Panc1 (cell line): ENCODE measurements at regions not wholly inside any gene's neighbourhood (a gene's known extent, or its start where the extent isn't known, plus 50 kb on each side); places are given as distances from the start of the nearest gene placed in this dataset.

Source experiments
- ATAC-seq: fragments of 200-7000 bp; cut with Tn5 transposase; 2 replicates; pipeline ENCODE4 v1.9.1; 2020; ENCODE audit warnings: mild to moderate bottlenecking, moderate library complexity
- BruUV-seq: library from RNA; stranded (reverse); fragments of 400-500 nt; replicated peaks from 2 replicates; lab custom pipeline; 2021; lab: Mats Ljungman, UMichigan
- CTCF ChIA-PET: fragments of 300-600 bp; sonication (Branson Sonifier 250); formaldehyde crosslinking; loops from one replicate; lab custom pipeline; 2022; ENCODE audit warnings: antibody characterized with exemption; lab: Charles Lee
- POLR2A ChIA-PET: fragments of 300-600 bp; sonication (Branson Sonifier 250); formaldehyde crosslinking; loops from one replicate; lab custom pipeline; 2022; ENCODE audit warnings: antibody characterized with exemption; lab: Charles Lee
- DNase-seq: peaks from one replicate; pipeline ENCODE4 v3.0.0-alpha.2; 2010; ENCODE audit warnings: low read depth, low spot score
- H3K27ac ChIP-seq: 2 replicates; pipeline ENCODE4 v1.5.1; 2011; ENCODE audit warnings: mild to moderate bottlenecking, low read length, inconsistent platforms
- H3K27me3 ChIP-seq: fragments of 200-500 bp; sonication (Bioruptor generic); 2 replicates; pipeline ENCODE4 v1.6.0; 2014; ENCODE audit warnings: low read length, inconsistent platforms; ENCODE audit not compliant: control insufficient read depth, insufficient read depth
- H3K36me3 ChIP-seq: fragments of 200-500 bp; sonication (Bioruptor generic); 2 replicates; pipeline ENCODE4 v1.5.1; 2014; ENCODE audit warnings: inconsistent platforms, mild to moderate bottlenecking, low read length, moderate library complexity; ENCODE audit not compliant: control insufficient read depth, insufficient read depth
- H3K4me1 ChIP-seq: 2 replicates; pipeline ENCODE4 v1.5.1; 2011; ENCODE audit warnings: inconsistent platforms, mild to moderate bottlenecking, low read length, moderate library complexity; ENCODE audit not compliant: control insufficient read depth, insufficient read depth
- H3K4me3 ChIP-seq, 2 experiments: 2 replicates each; pipeline ENCODE4 v1.5.1; 2011 to 2012; ENCODE audit warnings: low read depth in 2 of 2, low read length in 2 of 2, mild to moderate bottlenecking in 2 of 2, inconsistent platforms in 1 of 2, moderate library complexity in 1 of 2
- H3K9me3 ChIP-seq: fragments of 200-500 bp; sonication (Bioruptor generic); 2 replicates; pipeline ENCODE4 v1.5.1; 2014; ENCODE audit warnings: low read depth, mild to moderate bottlenecking, inconsistent platforms, low read length, moderate library complexity; ENCODE audit not compliant: control insufficient read depth, insufficient read depth
- POLR2AphosphoS5 ChIP-seq: IDR thresholded peaks from 2 replicates; pipeline ENCODE4 v1.6.1; 2012; ENCODE audit warnings: mild to moderate bottlenecking, low read depth, low read length, moderate library complexity
- SIN3A ChIP-seq: IDR thresholded peaks from 2 replicates; pipeline ENCODE4 v1.6.1; 2012; ENCODE audit warnings: low read depth, mild to moderate bottlenecking, low read length, moderate library complexity, borderline replicate concordance; ENCODE audit not compliant: insufficient read depth
- TCF7L2 ChIP-seq: IDR thresholded peaks from 2 replicates; pipeline ENCODE4 v1.6.1; 2011; ENCODE audit warnings: mild to moderate bottlenecking, low read depth, low read length, inconsistent platforms
- in situ Hi-C: cut with HindIII; loops from 2 replicates; pipeline ENCODE4 v1.10.0; 2016; ENCODE audit warnings: low sequenced_read_pairs, low pct_unique_long_range_greater_than_20kb
- intact Hi-C: fragments of 100-400 bp; cut with micrococcal nuclease; formaldehyde crosslinking; loops from one replicate; pipeline ENCODE4 v1.10.0; 2022; ENCODE audit not compliant: unreplicated experiment
- TF ChIP-seq, protein P1 (sequence below), 2 experiments: IDR thresholded peaks; 2 replicates each; pipeline ENCODE4 v1.6.1; 2011 to 2012; ENCODE audit warnings: low read depth in 2 of 2, control low read depth in 1 of 2, low read length in 1 of 2, mild to moderate bottlenecking in 1 of 2, moderate library complexity in 1 of 2; ENCODE audit not compliant: insufficient read depth in 1 of 2
- TF ChIP-seq, protein P2 (sequence below): fragments of 450-650 bp; IDR thresholded peaks from 2 replicates; pipeline ENCODE4 v1.5.1; 2017; ENCODE audit warnings: mild to moderate bottlenecking

DNA sequence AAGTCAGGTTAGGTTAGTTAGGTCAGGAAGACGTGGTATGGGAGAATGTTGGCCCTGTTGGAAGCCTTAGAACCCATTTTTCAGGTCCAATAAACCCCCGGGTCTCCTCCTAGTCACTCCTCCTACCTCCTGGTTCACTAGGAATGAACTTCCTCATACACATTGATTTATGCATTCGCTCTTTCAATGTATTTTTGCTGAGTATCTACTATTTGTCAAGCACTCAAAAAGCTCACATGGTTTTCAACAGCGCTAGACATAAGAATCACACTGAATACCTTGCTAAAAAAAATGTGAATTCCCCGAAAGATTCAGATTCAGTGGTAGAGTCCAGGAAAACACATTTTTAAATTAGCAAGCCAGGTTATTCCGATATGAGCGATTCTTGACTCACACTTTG lies 85.8 kb upstream of the LRRN2 start:
- Histone ChIP-seq H3K27me3 (peaks cover 49% of the 10 kb centered on the region), H3K36me3 (no peaks in the 10 kb centered on the region), H3K4me1 (no peaks in the 10 kb centered on the region; the same call in 1 of the 2 replicates), H3K9me3 (no peaks in the 10 kb centered on the region), H3K27ac (no peak overlapping the region), H3K4me3 (no peak overlapping the region)
- in situ Hi-C loops (no loop called here), intact Hi-C loops (no loop called here)
- BruUV-seq: no TSS peak
- CTCF ChIA-PET: no interaction called here
- no peak for ATAC-seq
- POLR2A ChIA-PET: no interaction called here
- DNase-seq: no peak
- TF ChIP-seq, protein P1, sequence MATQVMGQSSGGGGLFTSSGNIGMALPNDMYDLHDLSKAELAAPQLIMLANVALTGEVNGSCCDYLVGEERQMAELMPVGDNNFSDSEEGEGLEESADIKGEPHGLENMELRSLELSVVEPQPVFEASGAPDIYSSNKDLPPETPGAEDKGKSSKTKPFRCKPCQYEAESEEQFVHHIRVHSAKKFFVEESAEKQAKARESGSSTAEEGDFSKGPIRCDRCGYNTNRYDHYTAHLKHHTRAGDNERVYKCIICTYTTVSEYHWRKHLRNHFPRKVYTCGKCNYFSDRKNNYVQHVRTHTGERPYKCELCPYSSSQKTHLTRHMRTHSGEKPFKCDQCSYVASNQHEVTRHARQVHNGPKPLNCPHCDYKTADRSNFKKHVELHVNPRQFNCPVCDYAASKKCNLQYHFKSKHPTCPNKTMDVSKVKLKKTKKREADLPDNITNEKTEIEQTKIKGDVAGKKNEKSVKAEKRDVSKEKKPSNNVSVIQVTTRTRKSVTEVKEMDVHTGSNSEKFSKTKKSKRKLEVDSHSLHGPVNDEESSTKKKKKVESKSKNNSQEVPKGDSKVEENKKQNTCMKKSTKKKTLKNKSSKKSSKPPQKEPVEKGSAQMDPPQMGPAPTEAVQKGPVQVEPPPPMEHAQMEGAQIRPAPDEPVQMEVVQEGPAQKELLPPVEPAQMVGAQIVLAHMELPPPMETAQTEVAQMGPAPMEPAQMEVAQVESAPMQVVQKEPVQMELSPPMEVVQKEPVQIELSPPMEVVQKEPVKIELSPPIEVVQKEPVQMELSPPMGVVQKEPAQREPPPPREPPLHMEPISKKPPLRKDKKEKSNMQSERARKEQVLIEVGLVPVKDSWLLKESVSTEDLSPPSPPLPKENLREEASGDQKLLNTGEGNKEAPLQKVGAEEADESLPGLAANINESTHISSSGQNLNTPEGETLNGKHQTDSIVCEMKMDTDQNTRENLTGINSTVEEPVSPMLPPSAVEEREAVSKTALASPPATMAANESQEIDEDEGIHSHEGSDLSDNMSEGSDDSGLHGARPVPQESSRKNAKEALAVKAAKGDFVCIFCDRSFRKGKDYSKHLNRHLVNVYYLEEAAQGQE (IDR thresholded peaks at IDR 0.05; ENCODE audit: insufficient read depth in 1 of 2, low read depth in 2 of 2, low read length in 1 of 2): no peak
- TF ChIP-seq TCF7L2: no peak
- TF ChIP-seq, protein P2, sequence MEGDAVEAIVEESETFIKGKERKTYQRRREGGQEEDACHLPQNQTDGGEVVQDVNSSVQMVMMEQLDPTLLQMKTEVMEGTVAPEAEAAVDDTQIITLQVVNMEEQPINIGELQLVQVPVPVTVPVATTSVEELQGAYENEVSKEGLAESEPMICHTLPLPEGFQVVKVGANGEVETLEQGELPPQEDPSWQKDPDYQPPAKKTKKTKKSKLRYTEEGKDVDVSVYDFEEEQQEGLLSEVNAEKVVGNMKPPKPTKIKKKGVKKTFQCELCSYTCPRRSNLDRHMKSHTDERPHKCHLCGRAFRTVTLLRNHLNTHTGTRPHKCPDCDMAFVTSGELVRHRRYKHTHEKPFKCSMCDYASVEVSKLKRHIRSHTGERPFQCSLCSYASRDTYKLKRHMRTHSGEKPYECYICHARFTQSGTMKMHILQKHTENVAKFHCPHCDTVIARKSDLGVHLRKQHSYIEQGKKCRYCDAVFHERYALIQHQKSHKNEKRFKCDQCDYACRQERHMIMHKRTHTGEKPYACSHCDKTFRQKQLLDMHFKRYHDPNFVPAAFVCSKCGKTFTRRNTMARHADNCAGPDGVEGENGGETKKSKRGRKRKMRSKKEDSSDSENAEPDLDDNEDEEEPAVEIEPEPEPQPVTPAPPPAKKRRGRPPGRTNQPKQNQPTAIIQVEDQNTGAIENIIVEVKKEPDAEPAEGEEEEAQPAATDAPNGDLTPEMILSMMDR: no peak
- no peak for TF ChIP-seq POLR2AphosphoS5
- no peak for TF ChIP-seq SIN3A

DNA sequence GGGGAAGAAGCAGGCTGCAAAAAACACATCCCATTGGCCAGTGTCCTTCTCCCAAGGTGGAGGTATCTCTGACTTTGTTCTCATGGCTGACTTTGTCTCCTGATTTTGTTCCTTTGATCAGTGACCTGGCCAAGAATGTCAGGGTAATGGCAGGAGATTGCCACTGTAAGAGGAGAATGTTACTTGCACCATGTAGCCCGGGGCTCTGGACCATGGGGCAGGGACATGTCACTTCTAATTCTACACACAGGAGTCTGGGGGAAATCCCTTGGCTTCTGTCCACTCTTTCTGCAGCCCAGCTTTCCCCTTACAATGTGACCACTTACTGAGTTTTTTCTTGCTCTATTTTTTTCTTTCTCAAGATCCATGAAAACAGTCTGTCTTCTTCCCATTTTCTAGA lies 87.7 kb upstream of the LRRN2 start:
- no TSS peak for BruUV-seq
- Histone ChIP-seq H3K9me3 (no peaks in the 10 kb centered on the region), H3K36me3 (no peaks in the 10 kb centered on the region), H3K4me1 (no peaks in the 10 kb centered on the region; the same call in 1 of the 2 replicates), H3K27ac (no peak overlapping the region), H3K4me3 (no peak overlapping the region), H3K27me3 (peaks cover 37% of the 10 kb centered on the region)
- ChIA-PET POLR2A (no interaction called here), CTCF (no interaction called here)
- DNase-seq: no peak
- in situ Hi-C loops: no loop called here
- intact Hi-C loops: no loop called here
- TF ChIP-seq TCF7L2 (no peak), SIN3A (no peak)
- TF ChIP-seq, protein P2: no peak
- ATAC-seq: no peak
